G401 (cell line): ENCODE measurements at regions not wholly inside any gene's neighbourhood (a gene's known extent, or its start where the extent isn't known, plus 50 kb on each side); places are given as distances from the start of the nearest gene placed in this dataset.
A peak's percentile ranks its signal among the peaks of the same experiment; 100 is the strongest.
"Not testable (repeated sequence)": the region's sequence is repeated elsewhere in the genome, so short reads cannot be mapped to it uniquely, and the experiment has no call there.

Experiments used
- DNase-seq: peaks from one replicate; pipeline ENCODE4 v3.0.0-alpha.2; 2015; ENCODE audit warnings: low spot score
- in situ Hi-C: cut with HindIII; loops from 2 replicates; pipeline ENCODE4 v1.10.0; 2016; ENCODE audit warnings: low sequenced_read_pairs, mixed read lengths

- in situ Hi-C loops: no loop called here
- DNase-seq: no peak
Measured at GRCh38 chr14:56351861-56352260, 227.7 kb upstream of the TMEM260 start.

- in situ Hi-C loops: no loop called here
- no peak for DNase-seq
Measured at GRCh38 chr14:56352999-56353398, 226.6 kb upstream of the TMEM260 start.

GRCh38 chr14:56357428-56357827 is 222.2 kb upstream of the TMEM260 start:
- peak; percentile 9 for DNase-seq
- in situ Hi-C loops: no loop called here

GRCh38 chr14:56358275-56358674 is 221.3 kb upstream of the TMEM260 start:
- in situ Hi-C loops: no loop called here
- no peak for DNase-seq

- DNase-seq: no peak
- in situ Hi-C loops: no loop called here
Measured at GRCh38 chr14:56358851-56359614, 220.6 kb upstream of the TMEM260 start.

- in situ Hi-C loops, DNase-seq: not testable (repeated sequence)
Measured at GRCh38 chr14:56365663-56366062, 213.9 kb upstream of the TMEM260 start.

GRCh38 chr14:56367416-56367815 is 212.2 kb upstream of the TMEM260 start:
- no peak for DNase-seq
- in situ Hi-C loops: no loop called here

GRCh38 chr14:56371737-56372136 is 207.9 kb upstream of the TMEM260 start:
- in situ Hi-C loops: no loop called here
- no peak for DNase-seq

GRCh38 chr14:56374421-56374820 is 205.2 kb upstream of the TMEM260 start:
- DNase-seq: no peak
- in situ Hi-C loops: no loop called here

- in situ Hi-C loops: no loop called here
- DNase-seq: no peak
Measured at GRCh38 chr14:56378046-56378445, 201.6 kb upstream of the TMEM260 start.

GRCh38 chr14:56378475-56378877 is 201.1 kb upstream of the TMEM260 start:
- no peak for DNase-seq
- in situ Hi-C loops: no loop called here

- DNase-seq: no peak
- in situ Hi-C loops: no loop called here
Measured at GRCh38 chr14:56379956-56380355, 199.6 kb upstream of the TMEM260 start.

GRCh38 chr14:56386024-56386423 is 193.6 kb upstream of the TMEM260 start:
- no peak for DNase-seq
- in situ Hi-C loops: no loop called here

GRCh38 chr14:56390859-56391258 is 188.7 kb upstream of the TMEM260 start:
- in situ Hi-C loops: no loop called here
- DNase-seq: no peak

GRCh38 chr14:56394826-56395530 is 184.6 kb upstream of the TMEM260 start:
- in situ Hi-C loops: no loop called here
- DNase-seq: no peak

GRCh38 chr14:56400109-56400825 is 179.3 kb upstream of the TMEM260 start:
- in situ Hi-C loops: no loop called here
- DNase-seq: no peak

- in situ Hi-C loops: no loop called here
- no peak for DNase-seq
Measured at GRCh38 chr14:56412468-56413434, 166.8 kb upstream of the TMEM260 start.

GRCh38 chr14:56413721-56414120 is 165.9 kb upstream of the TMEM260 start:
- in situ Hi-C loops: no loop called here

GRCh38 chr14:56414236-56414635 is 165.4 kb upstream of the TMEM260 start:
- DNase-seq: no peak
- in situ Hi-C loops: no loop called here

More at GRCh38 chr14:56413721-56414120, 165.9 kb upstream of the TMEM260 start:
- no peak for DNase-seq
